ENCODE measurements at regions not wholly inside any gene's neighbourhood (a gene's known extent, or its start where the extent isn't known, plus 50 kb on each side); places are given as distances from the start of the nearest gene placed in this dataset.

DNA sequence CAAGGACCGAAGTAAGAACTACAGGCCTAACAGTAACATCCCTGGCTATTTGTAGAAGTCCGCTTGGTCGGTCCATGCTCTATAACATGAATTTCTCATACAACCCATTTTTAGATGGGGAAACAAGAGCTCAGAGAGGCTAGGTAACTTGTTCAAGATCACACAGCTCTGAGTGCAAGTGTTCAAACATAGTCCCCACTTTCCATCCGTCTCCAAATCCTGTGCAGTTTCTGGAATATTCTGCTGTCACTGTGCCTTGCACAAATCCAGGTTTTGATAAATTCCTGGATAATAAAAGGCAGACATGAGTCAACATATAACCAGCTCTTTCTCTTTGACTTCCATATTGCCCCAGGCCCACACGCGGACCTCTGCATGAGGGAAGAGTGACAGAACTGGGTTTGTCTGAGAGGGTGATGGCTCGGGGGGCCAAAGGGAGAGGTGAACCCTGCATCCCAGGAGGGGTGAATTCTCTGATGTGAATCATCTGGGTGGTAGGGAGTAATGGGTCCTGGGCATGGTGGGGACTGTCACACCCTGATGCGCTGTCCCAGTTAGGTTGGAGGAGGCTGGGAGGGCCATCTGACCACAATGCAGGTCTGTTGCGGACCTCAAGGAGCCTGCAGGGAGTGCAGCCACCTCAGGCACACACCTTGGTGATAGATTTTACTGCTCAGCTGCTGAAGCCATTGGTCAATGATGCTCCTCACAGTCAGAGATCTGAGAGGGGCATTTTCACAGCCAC lies 162.2 kb downstream of the SMAD6 start:
- in situ Hi-C loops (cut with MboI; ENCODE audit: low sequenced_read_pairs, unreplicated experiment) = no loop called here
- no peak for DNase-seq (ENCODE audit: low spot score)
- TF ChIP-seq, protein P1, sequence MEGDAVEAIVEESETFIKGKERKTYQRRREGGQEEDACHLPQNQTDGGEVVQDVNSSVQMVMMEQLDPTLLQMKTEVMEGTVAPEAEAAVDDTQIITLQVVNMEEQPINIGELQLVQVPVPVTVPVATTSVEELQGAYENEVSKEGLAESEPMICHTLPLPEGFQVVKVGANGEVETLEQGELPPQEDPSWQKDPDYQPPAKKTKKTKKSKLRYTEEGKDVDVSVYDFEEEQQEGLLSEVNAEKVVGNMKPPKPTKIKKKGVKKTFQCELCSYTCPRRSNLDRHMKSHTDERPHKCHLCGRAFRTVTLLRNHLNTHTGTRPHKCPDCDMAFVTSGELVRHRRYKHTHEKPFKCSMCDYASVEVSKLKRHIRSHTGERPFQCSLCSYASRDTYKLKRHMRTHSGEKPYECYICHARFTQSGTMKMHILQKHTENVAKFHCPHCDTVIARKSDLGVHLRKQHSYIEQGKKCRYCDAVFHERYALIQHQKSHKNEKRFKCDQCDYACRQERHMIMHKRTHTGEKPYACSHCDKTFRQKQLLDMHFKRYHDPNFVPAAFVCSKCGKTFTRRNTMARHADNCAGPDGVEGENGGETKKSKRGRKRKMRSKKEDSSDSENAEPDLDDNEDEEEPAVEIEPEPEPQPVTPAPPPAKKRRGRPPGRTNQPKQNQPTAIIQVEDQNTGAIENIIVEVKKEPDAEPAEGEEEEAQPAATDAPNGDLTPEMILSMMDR (IDR thresholded peaks at IDR 0.05; ENCODE audit: borderline replicate concordance, control extremely low read depth, extremely low read depth, insufficient read depth, missing control alignments) = no peak

DNA sequence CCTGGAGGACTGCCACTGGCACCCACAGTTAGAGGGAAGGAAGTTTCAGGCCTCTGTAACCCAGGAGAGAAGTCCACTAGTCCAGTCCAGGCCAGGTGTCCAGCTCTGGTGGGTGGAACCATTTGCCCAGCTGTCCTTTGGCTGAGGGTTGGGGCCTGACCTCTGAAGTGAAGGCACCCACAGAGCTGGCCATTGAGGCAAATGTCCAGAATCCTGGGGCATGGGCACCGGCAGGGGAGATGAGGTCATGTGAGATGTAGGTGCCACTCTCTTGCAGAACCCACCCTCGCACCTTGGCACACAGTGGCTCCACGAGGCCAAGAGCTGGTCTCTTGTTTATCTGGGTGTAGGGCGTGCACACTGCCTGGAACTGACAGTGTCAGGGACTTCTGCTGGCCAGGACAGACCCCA lies 162.8 kb downstream of the SMAD6 start:
- no peak for DNase-seq (ENCODE audit: low spot score)
- in situ Hi-C loops (cut with MboI; ENCODE audit: low sequenced_read_pairs, unreplicated experiment) = no loop called here
- TF ChIP-seq, protein P1 (IDR thresholded peaks at IDR 0.05; ENCODE audit: borderline replicate concordance, control extremely low read depth, extremely low read depth, insufficient read depth, missing control alignments) = no peak

DNA sequence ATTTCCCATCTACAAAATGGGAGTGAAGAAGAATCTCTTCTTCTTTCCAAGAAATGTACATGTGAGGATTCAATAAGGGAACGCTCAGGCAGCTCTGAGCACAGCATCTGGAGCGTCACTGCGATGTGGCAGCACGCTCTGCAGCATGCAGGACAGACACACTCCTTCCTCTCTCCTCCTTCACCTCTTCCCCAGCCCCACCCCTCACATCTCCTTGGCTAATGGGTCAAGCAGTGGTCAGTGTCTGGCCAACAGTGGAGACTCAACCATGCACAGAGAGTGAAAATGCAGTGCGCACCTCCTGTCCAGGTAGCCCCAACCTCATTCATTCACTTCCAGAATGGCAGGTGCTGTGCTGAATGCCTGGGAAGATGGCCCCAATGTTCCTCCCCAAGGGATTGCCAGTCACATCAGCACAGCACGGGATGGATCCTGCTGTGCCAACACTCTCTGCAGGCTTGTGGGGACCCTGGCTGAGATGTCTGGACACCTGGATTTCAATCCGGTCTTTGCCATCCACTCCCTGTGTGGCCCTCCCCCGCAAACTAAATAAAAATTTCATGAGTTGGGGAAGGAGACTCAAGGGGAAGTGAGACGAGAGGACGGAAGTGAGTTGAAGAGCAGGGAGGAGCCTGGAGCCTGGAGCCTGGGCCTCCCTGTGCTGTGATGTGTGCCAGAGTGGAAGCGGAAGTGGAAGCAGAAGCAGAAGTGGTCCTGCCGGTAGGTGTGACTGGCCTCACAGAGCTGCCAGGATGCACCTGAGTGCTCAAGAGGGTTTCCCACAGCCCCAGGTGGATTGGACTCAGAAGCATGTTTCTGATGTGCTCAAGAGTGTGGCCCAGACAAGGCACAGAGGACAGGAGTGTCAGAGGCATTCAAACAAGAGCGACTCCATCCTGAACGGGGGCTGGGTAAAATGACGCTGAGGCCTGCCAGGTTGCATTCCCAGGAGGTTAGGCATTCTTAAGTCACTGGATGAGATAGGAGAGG lies 163.9 kb downstream of the SMAD6 start:
- in situ Hi-C loops (cut with MboI; ENCODE audit: low sequenced_read_pairs, unreplicated experiment) = no loop called here
- DNase-seq (ENCODE audit: low spot score) = peak; percentile 69
- TF ChIP-seq, protein P1 (IDR thresholded peaks at IDR 0.05; ENCODE audit: borderline replicate concordance, control extremely low read depth, extremely low read depth, insufficient read depth, missing control alignments) = no peak

DNA sequence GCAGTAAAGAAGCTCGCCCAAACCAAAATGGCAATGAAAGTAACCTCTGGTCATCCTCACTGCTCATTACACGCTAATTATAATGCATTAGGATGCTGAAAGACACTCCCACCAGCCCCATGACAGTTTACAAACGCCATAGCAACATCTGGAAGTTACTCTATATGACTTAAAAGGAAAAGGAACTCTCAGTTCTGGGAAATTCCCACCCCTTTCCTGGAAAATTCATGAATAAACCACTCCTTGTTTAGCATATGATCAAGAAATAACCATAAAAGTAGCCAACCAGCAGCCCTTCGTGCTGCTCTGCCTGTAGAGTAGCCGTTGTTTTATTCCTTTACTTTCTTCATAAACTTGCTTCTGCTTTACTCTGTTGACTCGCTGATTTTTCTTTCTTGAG lies 164.6 kb downstream of the SMAD6 start:
- in situ Hi-C loops (cut with MboI; ENCODE audit: low sequenced_read_pairs, unreplicated experiment) = no loop called here
- TF ChIP-seq, protein P1 (IDR thresholded peaks at IDR 0.05; ENCODE audit: borderline replicate concordance, control extremely low read depth, extremely low read depth, insufficient read depth, missing control alignments) = no peak
- no peak for DNase-seq (ENCODE audit: low spot score)

DNA sequence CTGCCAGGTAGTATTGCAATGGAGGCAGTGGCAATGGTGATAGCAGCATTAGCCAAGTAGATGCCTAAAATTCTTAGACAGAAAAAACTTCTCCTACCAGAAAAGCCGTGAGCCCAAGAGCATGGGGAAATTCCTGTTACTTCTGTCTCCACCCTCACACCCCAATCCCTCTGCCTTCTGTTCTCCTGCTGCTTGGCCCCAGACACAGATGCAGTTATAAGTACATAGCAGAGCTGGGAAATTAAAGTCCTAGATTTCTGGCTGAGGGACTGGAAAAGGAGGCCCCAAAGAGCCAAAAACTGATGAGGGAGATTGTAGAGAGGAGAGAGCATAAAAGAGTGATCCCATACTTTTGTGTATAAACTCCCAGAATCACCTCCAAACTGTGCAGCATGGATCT lies 166.9 kb downstream of the SMAD6 start:
- TF ChIP-seq, protein P1 (IDR thresholded peaks at IDR 0.05; ENCODE audit: borderline replicate concordance, control extremely low read depth, extremely low read depth, insufficient read depth, missing control alignments) = no peak
- DNase-seq (ENCODE audit: low spot score) = no peak
- in situ Hi-C loops (cut with MboI; ENCODE audit: low sequenced_read_pairs, unreplicated experiment) = no loop called here

DNA sequence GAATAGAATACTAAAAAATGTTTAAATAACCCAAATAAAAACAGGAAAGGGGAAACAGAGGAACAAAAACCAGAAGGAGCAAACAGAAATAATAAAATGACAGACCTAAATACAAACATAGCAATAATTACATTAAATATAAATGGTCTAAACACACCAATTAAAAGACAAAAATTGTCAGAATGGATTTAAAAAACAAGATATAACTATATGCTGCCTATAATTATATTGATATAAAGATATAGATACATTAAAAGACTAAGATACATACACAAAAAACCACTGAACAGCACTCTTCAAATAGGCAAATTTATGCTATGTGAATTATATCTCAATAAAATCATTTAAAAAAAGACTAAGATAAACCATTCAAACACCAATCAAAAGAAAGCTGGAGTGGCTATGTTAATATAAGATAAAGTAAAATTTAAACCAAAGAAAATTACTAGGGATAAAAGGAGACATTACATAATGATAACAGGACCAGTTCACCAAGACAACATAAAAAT lies 168.9 kb downstream of the SMAD6 start:
- no peak for DNase-seq (ENCODE audit: low spot score)
- TF ChIP-seq, protein P1 (IDR thresholded peaks at IDR 0.05; ENCODE audit: borderline replicate concordance, control extremely low read depth, extremely low read depth, insufficient read depth, missing control alignments) = no peak
- in situ Hi-C loops (cut with MboI; ENCODE audit: low sequenced_read_pairs, unreplicated experiment) = no loop called here

Data from GM13976 (cell line).